ENCODE measurements at regions not wholly inside any gene's neighbourhood (a gene's known extent, or its start where the extent isn't known, plus 50 kb on each side); places are given as distances from the start of the nearest gene placed in this dataset.

GRCh38 chr3:106806964-106807363 is 570.3 kb upstream of the CCDC54 start:
- in situ Hi-C loops (cut with MboI; ENCODE audit: low pct_ligation_motif_present in 1 of 4, low pct_unique_long_range_greater_than_20kb in 1 of 4, low sequenced_read_pairs in 3 of 4), result no loop called here
- Histone ChIP-seq H3K9me3 (no peaks in the 10 kb centered on the region), H3K4me3 (no peak overlapping the region), H3K36me3 (no peaks in the 10 kb centered on the region), H3K27ac (no peak overlapping the region), H3K4me1 (no peaks in the 10 kb centered on the region), H3K27me3 (no peaks in the 10 kb centered on the region)
- DNase-seq, result no peak
- intact Hi-C loops (cut with DNase I; ENCODE audit: low total_unique reads), result no loop called here
- TF ChIP-seq CTCF (IDR thresholded peaks at IDR 0.05) (no peak), POLR2AphosphoS5 (IDR thresholded peaks at IDR 0.05) (no peak), POLR2A (IDR thresholded peaks at IDR 0.05) (no peak), EP300 (IDR thresholded peaks at IDR 0.05; ENCODE audit: low read depth) (no peak)

GRCh38 chr3:106809041-106809440 is 568.2 kb upstream of the CCDC54 start:
- no peak overlapping the region for H3K27ac ChIP-seq
- no peaks in the 10 kb centered on the region for H3K4me1 ChIP-seq
- no peaks in the 10 kb centered on the region for H3K36me3 ChIP-seq
- H3K9me3 ChIP-seq, result no peaks in the 10 kb centered on the region
- intact Hi-C loops (cut with DNase I; ENCODE audit: low total_unique reads), result no loop called here
- TF ChIP-seq POLR2A (IDR thresholded peaks at IDR 0.05) (no peak), POLR2AphosphoS5 (IDR thresholded peaks at IDR 0.05) (no peak), CTCF (IDR thresholded peaks at IDR 0.05) (no peak), EP300 (IDR thresholded peaks at IDR 0.05; ENCODE audit: low read depth) (no peak)
- in situ Hi-C loops (cut with MboI; ENCODE audit: low pct_ligation_motif_present in 1 of 4, low pct_unique_long_range_greater_than_20kb in 1 of 4, low sequenced_read_pairs in 3 of 4), result no loop called here
- no peaks in the 10 kb centered on the region for H3K27me3 ChIP-seq
- no peak for DNase-seq
- 83 to 87% methylated on average over 3 of the region's 3 CpGs for WGBS, 2 donors (ENCODE audit: low coverage in 1 of 2)
- no peak overlapping the region for H3K4me3 ChIP-seq

GRCh38 chr3:106809623-106810299 is 567.5 kb upstream of the CCDC54 start:
- Histone ChIP-seq H3K27ac (no peak overlapping the region), H3K9me3 (no peaks in the 10 kb centered on the region), H3K4me1 (no peaks in the 10 kb centered on the region), H3K27me3 (no peaks in the 10 kb centered on the region), H3K4me3 (no peak overlapping the region), H3K36me3 (no peaks in the 10 kb centered on the region)
- no peak for DNase-seq
- in situ Hi-C loops (cut with MboI; ENCODE audit: low pct_ligation_motif_present in 1 of 4, low pct_unique_long_range_greater_than_20kb in 1 of 4, low sequenced_read_pairs in 3 of 4) (no loop called here), intact Hi-C loops (cut with DNase I; ENCODE audit: low total_unique reads) (no loop called here)
- TF ChIP-seq EP300 (IDR thresholded peaks at IDR 0.05; ENCODE audit: low read depth) (no peak), CTCF (IDR thresholded peaks at IDR 0.05) (no peak), POLR2AphosphoS5 (IDR thresholded peaks at IDR 0.05) (no peak), POLR2A (IDR thresholded peaks at IDR 0.05) (no peak)
- 44 to 81% methylated on average over 2 of the region's 2 CpGs for WGBS, 2 donors (ENCODE audit: low coverage in 1 of 2)

- 58% methylated on average over 4 of the region's 4 CpGs for WGBS, 2 donors (ENCODE audit: low coverage in 1 of 2)
- no peak for DNase-seq
- intact Hi-C loops (cut with DNase I; ENCODE audit: low total_unique reads) (no loop called here), in situ Hi-C loops (cut with MboI; ENCODE audit: low pct_ligation_motif_present in 1 of 4, low pct_unique_long_range_greater_than_20kb in 1 of 4, low sequenced_read_pairs in 3 of 4) (no loop called here)
- Histone ChIP-seq H3K36me3 (no peaks in the 10 kb centered on the region), H3K4me3 (no peak overlapping the region), H3K9me3 (no peaks in the 10 kb centered on the region), H3K4me1 (no peaks in the 10 kb centered on the region), H3K27ac (no peak overlapping the region), H3K27me3 (no peaks in the 10 kb centered on the region)
- TF ChIP-seq CTCF (IDR thresholded peaks at IDR 0.05) (no peak), POLR2AphosphoS5 (IDR thresholded peaks at IDR 0.05) (no peak), EP300 (IDR thresholded peaks at IDR 0.05; ENCODE audit: low read depth) (no peak)
Measured at GRCh38 chr3:106810300-106810875, 566.9 kb upstream of the CCDC54 start.

All from transverse colon (tissue), 4 donors.